GM06990 (cell line): ENCODE measurements at regions not wholly inside any gene's neighbourhood (a gene's known extent, or its start where the extent isn't known, plus 50 kb on each side); places are given as distances from the start of the nearest gene placed in this dataset.

Source experiments
- DNase-seq: peaks from one replicate; pipeline ENCODE4 v3.0.0-alpha.2; 2011; ENCODE audit not compliant: insufficient read length; ENCODE audit errors: extremely low read depth
- H3K27me3 ChIP-seq: replicated peaks from 2 replicates; pipeline ENCODE4 v1.6.0; 2011; ENCODE audit warnings: low read length; ENCODE audit not compliant: control insufficient read depth, insufficient read depth
- H3K36me3 ChIP-seq: 2 replicates; pipeline ENCODE4 v1.5.1; 2011; ENCODE audit warnings: low read length; ENCODE audit not compliant: control insufficient read depth, insufficient read depth
- H3K4me3 ChIP-seq: replicated peaks from 2 replicates; pipeline ENCODE4 v1.5.1; 2011; ENCODE audit warnings: low read depth, mild to moderate bottlenecking, control low read depth, low read length
- TF ChIP-seq, protein P1 (sequence below): IDR thresholded peaks from 2 replicates; pipeline ENCODE4 v1.5.1; 2011; ENCODE audit warnings: low read length, control low read depth, mild to moderate bottlenecking, inconsistent platforms; ENCODE audit not compliant: insufficient read depth, poor library complexity, severe bottlenecking

DNA sequence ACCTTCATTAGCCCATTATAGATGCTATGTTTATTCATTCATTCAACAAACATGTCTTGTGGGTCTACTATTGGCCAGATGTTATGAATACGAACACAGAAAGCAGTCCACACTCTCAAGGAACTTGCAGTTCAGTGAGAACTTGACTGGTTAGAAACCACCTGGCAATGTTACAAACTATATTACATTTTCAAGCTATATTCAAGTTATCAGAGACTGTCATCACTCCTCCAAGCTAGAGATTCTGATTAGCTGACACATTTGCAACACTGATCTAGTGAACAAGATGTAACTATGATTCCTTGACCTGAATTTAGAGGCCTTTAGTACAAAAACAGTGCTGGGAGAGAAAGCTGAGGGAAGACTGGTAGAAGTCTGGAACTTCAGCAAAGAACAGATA lies 170.7 kb upstream of the EEA1 start:
- no peak overlapping the region for H3K4me3 ChIP-seq
- TF ChIP-seq, protein P1, sequence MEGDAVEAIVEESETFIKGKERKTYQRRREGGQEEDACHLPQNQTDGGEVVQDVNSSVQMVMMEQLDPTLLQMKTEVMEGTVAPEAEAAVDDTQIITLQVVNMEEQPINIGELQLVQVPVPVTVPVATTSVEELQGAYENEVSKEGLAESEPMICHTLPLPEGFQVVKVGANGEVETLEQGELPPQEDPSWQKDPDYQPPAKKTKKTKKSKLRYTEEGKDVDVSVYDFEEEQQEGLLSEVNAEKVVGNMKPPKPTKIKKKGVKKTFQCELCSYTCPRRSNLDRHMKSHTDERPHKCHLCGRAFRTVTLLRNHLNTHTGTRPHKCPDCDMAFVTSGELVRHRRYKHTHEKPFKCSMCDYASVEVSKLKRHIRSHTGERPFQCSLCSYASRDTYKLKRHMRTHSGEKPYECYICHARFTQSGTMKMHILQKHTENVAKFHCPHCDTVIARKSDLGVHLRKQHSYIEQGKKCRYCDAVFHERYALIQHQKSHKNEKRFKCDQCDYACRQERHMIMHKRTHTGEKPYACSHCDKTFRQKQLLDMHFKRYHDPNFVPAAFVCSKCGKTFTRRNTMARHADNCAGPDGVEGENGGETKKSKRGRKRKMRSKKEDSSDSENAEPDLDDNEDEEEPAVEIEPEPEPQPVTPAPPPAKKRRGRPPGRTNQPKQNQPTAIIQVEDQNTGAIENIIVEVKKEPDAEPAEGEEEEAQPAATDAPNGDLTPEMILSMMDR: no peak
- H3K36me3 ChIP-seq: no peaks in the 10 kb centered on the region
- H3K27me3 ChIP-seq: no peaks in the 10 kb centered on the region
- DNase-seq: no peak

DNA sequence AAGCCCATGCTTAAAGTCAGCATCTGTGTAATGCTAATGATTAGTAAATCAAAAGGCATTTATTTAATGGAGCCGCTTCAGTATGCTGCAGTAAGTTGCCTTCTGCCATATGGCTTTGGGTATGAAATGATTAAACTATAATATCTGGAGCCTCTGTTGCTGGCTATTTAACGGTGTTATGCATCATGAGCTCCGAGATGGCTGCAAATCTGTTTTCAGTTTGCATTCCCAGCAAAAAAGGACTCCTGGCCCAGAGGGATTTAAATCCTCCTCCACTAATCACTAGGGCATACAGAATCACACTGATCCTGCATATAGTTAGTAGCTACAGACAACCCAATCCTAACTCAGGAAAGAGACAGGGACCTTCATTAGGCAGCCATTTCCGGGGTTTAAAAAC lies 171.5 kb upstream of the EEA1 start:
- no peaks in the 10 kb centered on the region for H3K36me3 ChIP-seq
- DNase-seq: no peak

DNA sequence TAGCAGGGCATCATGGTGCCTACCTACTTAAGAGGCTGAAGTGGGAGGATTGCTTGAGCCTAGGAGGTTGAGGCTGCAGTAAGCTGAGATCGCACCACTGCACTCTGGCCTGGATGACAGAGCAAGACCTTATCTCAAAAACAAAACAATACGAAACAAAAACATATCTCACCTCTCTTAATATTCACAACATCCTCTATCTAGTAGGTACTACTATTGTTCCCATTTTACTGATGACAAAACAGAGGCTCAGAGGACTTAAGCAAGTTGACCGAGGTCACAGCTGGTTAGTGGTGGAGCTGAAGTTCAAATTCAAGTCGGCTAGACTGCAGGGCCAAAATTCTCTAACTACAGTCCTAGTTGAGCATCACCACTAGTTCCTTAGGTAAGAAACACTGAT lies 172.3 kb upstream of the EEA1 start:
- H3K4me3 ChIP-seq: no peak overlapping the region
- no peaks in the 10 kb centered on the region for H3K36me3 ChIP-seq
- no peaks in the 10 kb centered on the region for H3K27me3 ChIP-seq
- TF ChIP-seq, protein P1: no peak
- DNase-seq: no peak

More for the DNA sequence above, 171.5 kb upstream of the EEA1 start:
- no peaks in the 10 kb centered on the region for H3K27me3 ChIP-seq
- H3K4me3 ChIP-seq: no peak overlapping the region
- TF ChIP-seq, protein P1: no peak

DNA sequence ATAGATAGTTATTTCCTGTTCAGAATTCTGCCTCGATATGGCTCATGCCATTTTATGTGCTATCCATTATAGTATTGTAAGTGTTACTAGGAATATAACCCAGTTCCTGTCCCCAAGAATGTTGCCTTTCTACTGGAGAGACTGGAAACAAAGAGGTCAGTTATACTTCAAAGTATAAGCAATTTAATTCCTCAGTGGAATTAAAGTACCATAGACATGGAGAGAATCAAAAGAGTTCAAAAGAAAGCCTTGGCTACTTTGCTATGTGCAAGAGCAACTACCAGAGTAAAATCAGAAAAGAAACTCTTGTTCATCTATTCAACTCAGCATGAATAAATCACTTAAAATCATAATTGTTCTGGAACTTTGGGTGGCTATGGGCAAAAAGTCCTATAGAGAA lies 173.2 kb upstream of the EEA1 start:
- Histone ChIP-seq H3K36me3 (no peaks in the 10 kb centered on the region), H3K4me3 (no peak overlapping the region), H3K27me3 (no peaks in the 10 kb centered on the region)
- TF ChIP-seq, protein P1: no peak
- DNase-seq: no peak

DNA sequence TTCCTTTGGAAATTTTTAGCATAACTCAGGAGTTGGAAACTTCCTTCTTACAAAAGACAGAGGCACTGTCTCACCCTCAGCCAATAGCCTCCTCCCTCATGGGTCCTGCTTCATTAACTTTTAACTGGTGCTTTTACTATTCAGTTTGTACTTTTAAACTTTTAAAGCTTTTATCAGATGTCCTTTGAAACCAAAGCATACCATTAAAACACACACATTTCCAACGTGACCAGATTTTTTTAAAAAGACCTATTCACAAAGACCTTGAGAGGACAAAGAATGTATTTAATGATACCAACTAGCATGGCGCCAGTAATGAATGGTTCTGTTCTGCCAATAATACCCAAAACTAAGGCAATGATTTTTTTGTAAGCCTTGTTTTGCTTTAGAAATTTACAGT lies 173.6 kb upstream of the EEA1 start:
- no peak for DNase-seq
- no peak overlapping the region for H3K4me3 ChIP-seq
- H3K36me3 ChIP-seq: no peaks in the 10 kb centered on the region
- TF ChIP-seq, protein P1: no peak
- H3K27me3 ChIP-seq: no peaks in the 10 kb centered on the region

DNA sequence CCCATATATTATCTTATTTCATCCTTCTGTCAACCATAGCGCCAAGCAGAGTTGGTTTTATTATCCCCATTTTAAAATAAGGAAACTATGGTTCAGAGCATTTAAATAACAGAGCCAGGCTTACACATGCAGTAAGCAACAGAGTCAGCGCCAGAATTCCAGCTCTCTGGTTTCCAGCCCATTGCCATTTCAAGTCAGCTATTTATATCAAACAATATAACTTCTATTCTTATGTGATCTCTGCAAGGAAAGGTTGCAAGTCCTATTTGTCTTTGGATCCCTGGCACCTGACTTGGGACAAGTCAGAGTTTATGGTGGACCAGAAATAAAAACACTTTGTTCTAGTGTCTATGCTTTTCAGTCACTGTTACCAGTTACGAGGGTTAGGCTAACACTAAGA lies 174.1 kb upstream of the EEA1 start:
- Histone ChIP-seq H3K4me3 (no peak overlapping the region), H3K36me3 (no peaks in the 10 kb centered on the region), H3K27me3 (no peaks in the 10 kb centered on the region)
- no peak for DNase-seq
- TF ChIP-seq, protein P1: no peak
